HG03432 (cell line): ENCODE measurements at regions not wholly inside any gene's neighbourhood (a gene's known extent, or its start where the extent isn't known, plus 50 kb on each side); places are given as distances from the start of the nearest gene placed in this dataset.

Source experiments
- ATAC-seq: cut with Tn5 transposase; IDR thresholded peaks from one replicate; pipeline ENCODE4 v1.9.1; 2021; ENCODE audit warnings: mild to moderate bottlenecking, moderate library complexity; ENCODE audit not compliant: unreplicated experiment

DNA sequence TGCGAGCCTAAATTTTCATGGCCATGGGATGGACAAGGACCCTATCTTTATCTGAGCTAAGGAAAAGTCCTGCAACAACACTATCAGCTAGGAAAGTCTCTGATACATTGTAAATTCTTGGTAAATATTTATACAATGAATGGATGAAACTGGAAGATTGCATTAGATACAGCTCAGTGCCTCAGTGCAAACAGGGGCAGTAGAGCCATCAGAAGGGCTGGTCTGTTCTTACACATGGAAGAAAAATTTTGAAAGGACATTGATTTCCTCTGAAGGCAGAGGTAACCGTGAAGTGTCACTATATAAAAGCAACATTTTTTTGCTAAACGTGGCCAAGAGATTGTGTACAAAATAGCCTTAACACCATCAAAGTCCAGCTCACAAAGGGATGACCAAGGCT lies 153.2 kb upstream of the GADL1 start:
- no peak for ATAC-seq

DNA sequence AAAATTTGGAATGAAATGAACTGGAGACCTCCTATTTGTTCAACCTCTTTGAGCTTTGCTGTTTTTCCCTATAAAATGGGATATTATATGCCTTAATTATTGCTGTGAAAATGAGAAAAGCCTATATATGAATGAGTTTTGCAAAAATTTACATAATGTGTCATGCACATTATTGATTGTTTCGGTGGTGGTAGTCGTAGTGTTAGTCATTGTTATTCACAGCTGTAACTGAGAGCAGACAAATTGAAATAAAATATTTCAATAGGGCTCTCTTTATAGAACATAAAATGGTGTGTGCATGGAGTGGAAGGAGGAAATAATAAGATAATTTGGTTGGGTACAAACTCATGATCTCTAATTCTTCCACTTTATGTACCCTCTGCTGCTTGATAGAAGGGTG lies 153.7 kb upstream of the GADL1 start:
- no peak for ATAC-seq

DNA sequence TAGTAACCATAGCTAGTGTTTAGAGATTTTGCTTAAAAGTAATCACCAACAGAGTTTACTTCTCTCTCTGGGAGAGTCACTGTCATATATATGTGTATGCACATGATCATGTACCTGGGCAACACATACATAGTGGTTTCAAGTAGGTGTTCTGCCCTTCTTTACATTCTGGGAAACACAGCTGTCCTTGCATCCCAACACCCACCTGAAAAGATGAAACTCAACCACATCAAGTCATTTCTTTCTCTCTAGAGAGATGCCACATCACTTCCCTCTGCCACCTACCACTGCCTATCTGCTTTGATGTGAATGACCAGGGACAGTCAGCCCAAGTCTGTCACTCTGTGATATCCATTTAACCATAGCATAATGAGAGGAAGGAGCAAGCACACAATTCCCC lies 155.8 kb upstream of the GADL1 start:
- peak; percentile 50 for ATAC-seq

DNA sequence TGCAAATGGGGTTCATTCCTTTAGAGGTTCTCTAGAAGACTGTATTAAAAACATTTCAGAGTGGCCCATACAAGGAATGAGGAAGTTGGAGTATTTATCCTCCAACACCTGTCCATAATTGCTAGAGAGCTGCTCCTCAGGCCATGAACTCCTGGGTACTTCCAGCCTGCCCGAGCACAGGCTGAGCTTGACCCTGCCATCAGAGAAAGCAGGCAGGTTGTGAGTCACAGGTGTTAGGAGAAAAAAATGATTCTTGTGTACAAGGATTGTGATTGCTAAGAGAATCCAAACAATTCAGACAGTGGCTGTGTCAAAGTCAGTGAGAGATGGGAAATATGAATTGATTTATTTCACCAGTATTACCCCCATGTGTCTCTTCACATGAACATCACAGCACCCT lies 156.8 kb upstream of the GADL1 start:
- no peak for ATAC-seq

DNA sequence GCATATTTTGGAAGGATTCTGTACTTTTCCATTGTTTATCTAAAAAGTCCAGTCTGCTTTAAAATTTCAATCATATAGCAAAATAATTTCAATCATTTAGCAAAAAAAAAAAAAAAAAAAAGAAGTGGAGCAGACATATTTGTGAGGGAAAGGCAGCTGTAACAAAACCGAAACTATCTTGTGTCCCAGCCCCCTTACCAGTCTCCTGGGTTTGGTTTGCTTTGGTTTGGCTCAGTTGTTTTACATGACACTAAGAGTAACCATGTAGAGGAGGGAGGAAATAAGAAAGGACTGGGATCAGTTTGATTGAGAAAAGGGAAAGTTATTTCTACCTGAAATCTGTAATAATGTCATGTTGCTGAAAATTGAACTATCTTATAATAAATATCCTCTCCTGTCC lies 158.8 kb upstream of the GADL1 start:
- no peak for ATAC-seq

DNA sequence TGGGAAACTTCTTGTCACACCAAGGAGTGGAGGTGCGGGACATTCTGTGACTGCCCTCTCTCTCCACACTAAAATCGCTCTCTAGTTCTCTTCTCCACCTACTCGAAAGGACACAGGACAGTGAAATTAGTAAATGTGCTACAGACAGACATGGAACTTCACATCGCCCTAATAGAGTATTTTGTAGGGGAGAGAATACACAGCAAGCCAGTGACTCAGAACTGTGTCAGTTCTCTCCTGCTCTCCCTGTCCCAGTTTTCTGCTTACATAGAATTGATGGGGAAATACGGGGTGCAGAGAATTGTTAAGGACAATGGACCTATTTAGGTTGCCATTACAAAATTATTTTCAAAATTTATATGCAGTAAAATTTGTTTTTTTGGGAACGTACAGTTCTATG lies 159.6 kb upstream of the GADL1 start:
- ATAC-seq = no peak

DNA sequence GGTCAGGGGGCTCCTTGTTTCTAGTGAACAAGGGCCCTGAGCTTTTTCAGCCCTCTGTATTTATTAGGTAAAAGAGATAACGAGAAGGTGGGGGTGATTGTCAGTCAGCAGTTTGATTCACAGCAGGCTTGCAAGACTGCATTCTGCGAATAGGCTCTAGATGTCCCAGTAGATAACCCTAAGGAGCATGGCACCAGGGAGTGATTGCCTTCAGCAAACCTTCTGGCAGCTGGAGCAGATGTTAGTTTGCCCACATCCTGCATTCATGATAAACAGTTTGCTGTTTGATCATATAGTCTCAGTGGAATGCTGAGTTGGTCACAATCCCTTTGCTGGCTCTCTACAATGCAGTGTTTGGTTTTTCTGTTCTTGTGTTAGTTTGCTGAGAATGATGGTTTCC lies 161.3 kb upstream of the GADL1 start:
- no peak for ATAC-seq

DNA sequence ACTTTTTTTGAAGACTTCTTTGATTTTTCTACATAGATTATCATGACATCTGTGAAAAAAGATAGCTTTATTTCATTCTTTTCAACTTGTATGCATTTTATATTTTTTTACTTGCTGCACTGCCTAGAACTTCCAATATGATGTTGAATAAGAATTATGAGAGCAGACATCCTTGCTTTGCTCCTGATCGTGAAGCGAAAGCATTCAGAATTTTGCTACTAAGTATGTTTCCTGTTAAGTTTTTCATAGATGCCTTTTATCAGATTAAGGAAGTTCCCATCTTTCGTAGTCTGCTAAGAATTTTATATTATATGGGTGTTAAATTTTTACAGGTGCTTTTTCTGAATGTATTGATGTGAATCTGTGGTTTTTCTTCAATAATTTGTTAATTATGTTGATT lies 163.4 kb upstream of the GADL1 start:
- ATAC-seq = no peak

DNA sequence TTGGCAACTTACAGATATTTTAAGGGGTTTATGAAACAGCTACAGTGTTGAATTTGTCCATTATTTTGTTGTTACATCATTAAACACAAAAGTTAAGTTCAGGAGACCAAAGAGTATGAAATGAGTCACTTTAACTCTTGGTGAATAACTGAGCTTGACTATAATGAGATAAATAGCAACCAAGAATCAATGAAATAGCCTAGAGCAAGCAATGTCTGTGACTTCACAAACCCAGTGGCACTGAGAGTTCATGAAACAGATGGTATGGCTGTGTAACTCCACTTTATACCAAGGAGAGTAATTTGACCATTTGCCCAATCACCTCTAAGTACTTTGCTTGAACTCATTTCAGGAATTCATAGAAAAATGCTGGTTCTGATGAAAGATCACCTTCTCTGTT lies 169.6 kb upstream of the GADL1 start:
- no peak for ATAC-seq

DNA sequence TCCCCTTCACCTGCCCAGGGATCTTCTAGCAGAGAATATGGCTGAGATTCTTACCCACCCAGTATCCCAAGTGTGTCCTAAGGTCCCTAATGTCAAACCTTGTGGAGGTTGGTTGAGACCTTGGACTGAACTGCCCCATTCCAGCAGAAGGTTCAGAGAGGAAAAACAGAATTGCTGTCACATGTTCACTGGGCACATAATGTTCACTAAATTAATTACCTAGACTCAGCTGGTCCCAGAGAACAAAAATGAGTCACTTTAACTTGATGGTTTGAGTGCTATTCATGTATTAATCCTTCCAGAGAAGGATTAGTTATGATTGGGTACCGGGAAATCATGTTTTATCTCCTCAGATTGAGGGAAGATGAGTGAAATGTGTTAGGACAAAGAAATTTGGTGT lies 171.3 kb upstream of the GADL1 start:
- no peak for ATAC-seq

DNA sequence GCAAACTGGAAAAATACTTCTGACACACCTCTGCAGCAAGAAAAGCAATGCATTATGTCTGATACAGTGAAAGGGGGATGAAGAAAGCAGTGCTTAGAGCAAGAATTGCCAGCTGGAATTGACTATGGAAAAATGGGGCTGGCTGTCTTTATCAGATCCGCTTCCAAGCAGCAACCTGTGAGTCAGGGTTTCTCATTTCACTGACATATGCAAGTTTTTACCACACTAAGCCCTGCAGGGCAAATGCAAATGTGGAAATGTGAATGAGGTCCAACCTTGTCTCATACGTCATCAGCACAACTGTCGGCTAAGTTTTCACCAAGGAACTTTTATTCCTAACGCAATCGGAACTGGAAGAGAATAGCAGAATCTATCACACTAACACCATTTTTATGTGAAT lies 172.5 kb upstream of the GADL1 start:
- ATAC-seq = no peak

DNA sequence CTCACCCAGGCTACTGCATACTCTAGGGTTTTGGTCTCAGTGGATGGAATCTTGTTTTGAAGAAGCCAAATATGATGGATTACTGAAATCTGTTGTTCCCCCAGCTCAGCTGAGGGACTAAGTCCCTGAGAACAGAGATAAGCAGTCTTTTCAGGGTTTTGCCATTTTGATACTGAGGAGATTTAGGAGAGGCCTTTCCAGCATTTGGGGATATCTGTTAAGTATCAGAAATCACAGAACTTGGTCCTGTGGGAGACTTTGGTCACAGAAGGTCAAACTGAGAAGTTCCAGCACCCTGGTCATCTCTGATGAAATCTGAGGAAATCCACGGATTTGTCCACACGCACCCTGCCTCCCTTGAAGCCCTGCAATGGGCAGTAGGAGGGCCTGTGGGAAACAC lies 181.0 kb upstream of the GADL1 start:
- ATAC-seq = no peak

DNA sequence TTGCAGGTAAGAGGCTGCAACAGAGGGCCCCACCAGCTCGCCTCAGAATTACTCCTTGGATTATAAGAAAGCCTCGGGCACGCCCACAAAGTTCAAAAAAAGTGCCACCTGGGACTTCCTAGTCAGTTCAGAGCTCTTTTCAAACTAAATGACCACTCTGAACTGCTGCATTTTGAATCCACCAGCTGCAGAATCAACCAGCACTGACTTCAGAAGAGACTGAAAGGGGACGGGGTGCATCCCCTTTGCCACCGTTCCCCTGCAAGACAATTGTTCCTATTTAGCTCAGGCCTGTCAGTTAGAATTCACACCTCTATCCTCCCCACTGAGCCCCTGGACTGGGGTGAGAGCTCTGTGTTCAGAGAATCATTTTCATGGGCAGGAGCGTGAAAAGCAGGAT lies 181.4 kb upstream of the GADL1 start:
- no peak for ATAC-seq

DNA sequence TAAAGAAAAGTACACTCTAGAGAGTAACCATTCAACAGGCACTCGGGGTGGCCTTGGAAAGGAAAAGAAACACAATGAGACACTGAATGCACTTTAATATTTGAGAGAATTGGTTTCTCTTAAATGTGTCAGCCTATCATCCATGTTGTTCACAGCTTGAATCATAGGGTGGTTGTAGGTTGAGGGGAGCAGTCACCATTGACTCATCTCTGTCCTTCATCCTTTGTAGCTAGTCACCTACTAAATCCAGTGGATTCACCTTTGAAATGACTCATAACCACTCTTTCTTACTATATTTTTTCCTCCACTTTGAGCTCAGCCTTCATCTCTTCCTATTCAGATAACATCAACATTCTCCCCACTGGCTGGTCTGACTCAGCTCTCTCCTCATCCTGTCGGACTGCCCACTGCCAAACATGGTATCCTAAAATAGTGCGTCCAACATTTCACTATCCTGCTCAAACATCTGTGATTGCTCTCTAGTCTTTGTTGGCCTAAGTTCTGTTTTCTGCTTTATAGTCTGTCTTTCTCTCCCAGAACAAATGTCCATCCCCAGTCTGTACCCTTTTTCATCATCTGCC lies 182.7 kb upstream of the GADL1 start:
- ATAC-seq = peak; percentile 85

DNA sequence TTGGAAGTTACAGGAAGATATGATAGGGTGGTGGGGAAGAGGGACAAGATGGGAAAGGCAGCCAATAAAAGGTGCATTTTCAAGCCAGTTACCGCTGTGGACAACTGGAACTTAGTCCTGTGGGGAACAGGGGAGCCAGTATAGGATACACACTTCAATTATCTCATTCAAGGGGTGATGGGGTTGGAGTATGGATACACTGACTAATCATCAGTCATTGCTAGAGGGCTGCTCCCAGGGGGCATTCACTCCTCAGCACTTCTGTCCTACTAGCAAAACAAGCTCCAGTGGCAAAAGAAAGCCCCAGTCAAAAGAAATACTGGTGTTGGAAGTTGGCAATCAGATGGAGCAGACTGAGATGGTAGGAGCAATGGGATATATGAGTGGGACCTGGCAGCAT lies 183.4 kb upstream of the GADL1 start:
- ATAC-seq = no peak

DNA sequence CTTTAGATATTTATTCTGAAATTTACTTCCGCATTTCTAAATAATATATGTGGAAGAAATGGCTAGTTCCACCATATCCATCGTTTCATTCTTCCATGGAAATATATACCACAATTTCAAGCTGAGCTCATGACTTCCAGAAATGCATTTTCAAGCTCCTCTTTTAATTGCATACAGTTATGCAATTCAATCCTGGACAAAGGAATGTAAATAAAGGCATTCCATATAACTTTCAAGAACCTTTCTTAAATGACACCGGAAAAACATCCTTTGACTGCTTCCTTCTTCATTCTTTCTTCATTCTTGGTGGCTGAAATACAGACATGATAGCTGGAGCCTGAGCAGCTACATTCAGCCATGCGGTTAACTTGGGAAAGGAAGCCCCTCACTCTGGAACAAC lies 185.2 kb upstream of the GADL1 start:
- ATAC-seq = no peak

DNA sequence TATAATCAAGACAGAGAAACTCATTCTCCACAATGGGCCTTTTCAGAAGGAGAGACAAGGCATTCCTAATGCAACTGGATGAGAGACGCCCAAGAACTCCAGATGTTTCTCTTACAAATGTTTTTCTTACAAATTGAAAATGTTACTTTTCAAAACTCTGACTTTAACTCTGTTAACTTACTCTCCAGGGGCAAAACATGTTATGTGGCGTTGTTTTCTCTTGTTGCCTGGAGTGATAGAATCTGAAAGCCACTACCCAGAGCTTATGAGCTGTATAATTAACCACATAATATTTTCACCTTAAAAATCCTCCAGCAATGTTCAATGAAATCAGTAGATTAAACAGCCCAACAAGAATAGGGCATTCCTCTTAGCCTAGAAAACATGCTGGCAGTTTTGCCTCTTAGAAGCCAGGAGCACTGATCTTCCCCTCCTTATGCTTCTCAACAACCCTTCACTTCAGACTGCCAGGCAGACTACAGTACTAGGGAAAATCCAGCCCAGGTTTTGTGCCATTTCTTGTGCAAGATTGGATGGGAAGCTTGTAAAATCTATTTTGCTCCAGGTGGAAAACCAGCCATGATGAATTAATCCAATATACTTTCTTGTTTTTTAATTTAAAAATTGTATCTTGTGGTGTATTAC lies 186.7 kb upstream of the GADL1 start:
- no peak for ATAC-seq

DNA sequence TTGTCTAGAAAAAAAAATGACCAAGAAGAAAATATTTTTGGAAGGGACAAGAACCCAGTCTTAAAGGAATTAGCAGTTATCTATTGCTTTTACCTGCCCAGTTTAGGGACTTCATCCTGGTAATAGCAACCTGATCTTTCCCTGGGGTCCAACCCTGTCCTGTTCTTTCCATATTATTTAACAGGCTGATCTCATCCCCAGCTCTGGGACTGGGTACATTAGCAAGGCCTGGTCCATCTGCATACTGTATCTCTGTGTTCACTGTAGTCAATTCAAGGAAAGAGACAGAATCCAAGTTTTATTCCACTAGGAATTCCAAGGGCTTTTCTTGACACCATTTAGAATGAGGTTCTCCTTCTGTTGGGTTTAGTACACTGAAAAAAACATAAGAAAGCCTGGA lies 191.7 kb upstream of the GADL1 start:
- no peak for ATAC-seq

DNA sequence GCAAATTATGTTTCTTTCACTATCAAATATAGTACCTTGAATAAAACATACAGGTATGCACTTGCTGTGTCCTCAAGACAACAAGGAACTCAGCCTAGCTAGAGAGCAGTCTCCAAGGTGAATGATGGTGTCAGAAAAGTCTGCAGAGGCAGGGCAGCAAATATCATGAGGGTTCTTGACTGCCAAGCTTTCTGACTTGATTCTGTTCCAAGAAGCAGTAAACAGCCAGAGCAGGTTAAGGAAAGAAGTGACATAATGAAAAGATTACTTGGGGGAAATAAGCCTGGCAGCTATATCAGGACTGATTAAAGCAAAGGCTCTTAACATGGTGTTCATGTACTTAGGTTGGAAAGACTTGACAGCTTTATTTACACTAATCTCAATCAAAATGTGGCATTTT lies 192.2 kb upstream of the GADL1 start:
- ATAC-seq = no peak

DNA sequence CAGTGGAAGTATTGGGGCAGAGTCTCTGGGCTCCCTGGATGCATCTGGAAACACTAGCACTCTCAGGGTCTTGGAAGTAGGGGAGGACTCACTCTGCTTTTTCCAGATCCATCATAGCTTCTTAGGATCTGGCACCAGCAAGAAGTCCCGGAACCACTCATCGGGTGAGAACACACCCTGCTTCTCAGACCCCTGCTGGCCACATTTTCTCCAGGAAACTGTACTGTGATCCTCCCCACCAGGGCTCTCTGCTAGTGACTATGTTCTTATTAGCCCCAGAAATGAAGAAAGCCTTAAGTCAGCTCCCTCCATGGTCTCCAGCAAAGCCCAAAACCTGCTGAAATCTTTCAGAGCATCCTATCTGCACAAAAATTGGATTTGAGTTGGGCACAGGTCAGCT lies 197.3 kb upstream of the GADL1 start:
- no peak for ATAC-seq

DNA sequence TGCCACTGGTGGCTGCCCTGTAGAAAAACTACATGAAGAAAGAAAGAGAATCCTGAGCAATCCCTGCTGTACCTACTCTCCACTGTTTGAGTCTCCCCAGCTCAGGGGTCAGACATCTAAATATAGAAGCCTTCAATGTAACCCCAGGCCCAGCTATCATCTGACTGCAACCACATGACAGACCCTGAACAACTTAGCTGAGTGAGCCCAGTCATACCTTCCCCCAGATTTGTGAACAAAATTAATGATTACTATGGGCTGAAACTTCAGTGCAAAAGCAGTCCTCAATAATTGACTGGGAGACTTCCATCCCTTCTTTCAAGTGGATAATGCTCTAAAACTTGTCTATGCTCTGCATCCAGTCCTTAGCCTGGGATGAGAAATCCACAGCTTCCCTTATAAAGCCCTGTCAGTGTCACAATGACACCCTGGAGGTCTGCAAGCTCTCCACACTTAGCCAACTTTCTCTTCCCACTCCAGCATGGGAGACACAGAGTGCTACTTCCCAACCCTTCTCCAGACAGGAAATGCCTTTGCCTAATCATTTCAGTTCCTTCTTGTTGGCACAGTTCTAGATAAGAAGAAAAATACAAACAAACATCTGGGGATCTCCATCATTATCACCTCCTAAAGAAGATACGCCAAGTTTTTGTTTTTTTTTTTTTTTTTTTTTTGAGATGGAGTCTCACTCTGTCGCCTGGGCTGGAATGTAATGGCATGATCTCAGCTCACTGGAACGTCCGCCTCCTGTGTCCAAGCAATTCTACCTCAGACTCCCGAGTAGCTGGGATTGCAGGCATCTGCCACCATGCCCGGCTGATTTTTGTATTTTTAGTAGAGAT lies 198.5 kb upstream of the GADL1 start:
- ATAC-seq = no peak

DNA sequence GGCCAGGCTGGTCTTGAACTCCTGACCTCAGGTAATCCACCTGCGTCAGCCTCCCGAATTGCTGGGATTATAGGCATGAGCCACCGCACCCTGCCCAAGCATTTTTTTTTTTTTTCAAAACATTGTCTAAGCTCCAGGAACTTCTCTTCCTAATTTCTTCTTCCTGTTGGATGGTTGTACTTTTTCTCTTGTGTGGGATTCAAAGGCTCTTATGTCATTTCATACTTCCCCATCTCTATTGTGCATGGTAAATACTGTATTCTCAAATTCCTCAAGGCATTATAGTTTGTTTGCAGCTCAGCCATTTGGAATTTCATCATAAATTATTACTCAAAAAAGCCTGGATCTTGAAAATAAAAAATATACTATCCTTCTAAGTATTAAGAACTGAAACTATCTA lies 199.1 kb upstream of the GADL1 start:
- ATAC-seq = no peak
